SK-N-SH (cell line): ENCODE measurements at regions not wholly inside any gene's neighbourhood (a gene's known extent, or its start where the extent isn't known, plus 50 kb on each side); places are given as distances from the start of the nearest gene placed in this dataset.

Experiments
- CTCF ChIA-PET: fragments of 300-600, 350-600 bp; formaldehyde crosslinking; extraction: SDS; loops from one replicate; lab custom pipeline; 2021; lab: Yijun Ruan, JAX
- POLR2A ChIA-PET: fragments of 350-600 bp; sonication (Branson Sonifier 250); formaldehyde crosslinking; extraction: SDS; loops from one replicate; lab custom pipeline; 2020; ENCODE audit warnings: antibody characterized with exemption, inconsistent platforms; lab: Yijun Ruan, JAX
- DNase-seq: peaks from one replicate; pipeline ENCODE4 v3.0.0; 2012
- H2AFZ ChIP-seq: fragments of 200-600 bp; sonication (generic); 2 replicates; pipeline ENCODE4 v1.8.1; 2016; ENCODE audit warnings: antibody characterized with exemption, mild to moderate bottlenecking, low read depth
- H3F3A ChIP-seq: fragments of 200-600 bp; sonication (generic); replicated peaks from 2 replicates; pipeline ENCODE3; 2016; ENCODE audit warnings: antibody characterized with exemption, mild to moderate bottlenecking; ENCODE audit not compliant: insufficient read depth
- H3K27ac ChIP-seq, 2 experiments: fragments of 200-500 bp in 1 of 2; fragments of 200-600 bp in 1 of 2; sonication (Bioruptor generic) in 1 of 2; sonication (generic), shearing (Covaris generic) in 1 of 2; 2 replicates each; pipeline versions ENCODE4 v1.5.1 to v1.6.1; 2014 to 2016; ENCODE audit warnings: low read depth in 2 of 2, inconsistent platforms in 1 of 2, low read length in 1 of 2, mild to moderate bottlenecking in 1 of 2, mixed read lengths in 1 of 2
- H3K27me3 ChIP-seq: fragments of 200-600 bp; sonication (generic), shearing (Covaris generic); 2 replicates; pipeline ENCODE4 v1.6.1; 2016; ENCODE audit warnings: mixed run types; ENCODE audit not compliant: insufficient read depth
- H3K36me3 ChIP-seq, 2 experiments: fragments of 200-500 bp in 1 of 2; fragments of 200-600 bp in 1 of 2; sonication (Bioruptor generic) in 1 of 2; sonication (generic) in 1 of 2; replicated peaks in 1 of 2; 2 replicates each; pipeline versions ENCODE3 to v1.5.1; 2014 to 2016; ENCODE audit warnings: low read length in 1 of 2, mild to moderate bottlenecking in 1 of 2; ENCODE audit not compliant: insufficient read depth in 2 of 2, control insufficient read depth in 1 of 2
- H3K4me1 ChIP-seq, 2 experiments: fragments of 200-500 bp in 1 of 2; fragments of 200-600 bp in 1 of 2; sonication (Bioruptor generic) in 1 of 2; sonication (generic), shearing (Covaris generic) in 1 of 2; 2 replicates each; pipeline versions ENCODE4 v1.5.1 to v1.6.1; 2014 to 2016; ENCODE audit warnings: low read depth in 1 of 2, low read length in 1 of 2, mixed run types in 1 of 2; ENCODE audit not compliant: insufficient read depth in 2 of 2, control insufficient read depth in 1 of 2
- H3K4me2 ChIP-seq: fragments of 200-600 bp; sonication (generic), shearing (Covaris generic); 2 replicates; pipeline ENCODE4 v1.6.1; 2017; ENCODE audit warnings: mixed run types
- H3K4me3 ChIP-seq, 2 experiments: fragments of 200-500 bp in 1 of 2; fragments of 200-600 bp in 1 of 2; sonication (Bioruptor generic) in 1 of 2; sonication (generic), shearing (Covaris generic) in 1 of 2; 2 replicates each; pipeline versions ENCODE4 v1.5.1 to v1.8.1; 2014 to 2016; ENCODE audit warnings: low read depth in 2 of 2, inconsistent platforms in 1 of 2, low read length in 1 of 2, mild to moderate bottlenecking in 1 of 2, mixed read lengths in 1 of 2, moderate library complexity in 1 of 2
- H3K79me2 ChIP-seq: fragments of 200-600 bp; sonication (generic); 2 replicates; pipeline ENCODE4 v1.8.1; 2017; ENCODE audit warnings: mild to moderate bottlenecking; ENCODE audit not compliant: insufficient read depth
- H3K9ac ChIP-seq: fragments of 200-600 bp; sonication (generic); 2 replicates; pipeline ENCODE4 v1.6.1; 2017; ENCODE audit warnings: mixed run types
- H3K9me2 ChIP-seq: fragments of 200-600 bp; sonication (generic); 2 replicates; pipeline ENCODE4 v1.6.1; 2017; ENCODE audit warnings: mixed run types
- H3K9me3 ChIP-seq: fragments of 200-600 bp; sonication (generic); 2 replicates; pipeline ENCODE4 v1.6.1; 2017; ENCODE audit warnings: mixed run types, mild to moderate bottlenecking, moderate library complexity
- H4K20me1 ChIP-seq: fragments of 200-600 bp; sonication (generic); 2 replicates; pipeline ENCODE4 v1.6.1; 2017; ENCODE audit warnings: mild to moderate bottlenecking, mixed run types; ENCODE audit not compliant: insufficient read depth
- CTCF ChIP-seq: fragments of 200-600 bp; sonication (generic); IDR thresholded peaks from 2 replicates; pipeline ENCODE4 v1.6.1; 2017; ENCODE audit warnings: antibody characterized with exemption, mild to moderate bottlenecking, moderate library complexity
- EZH2phosphoT487 ChIP-seq: fragments of 200-600 bp; sonication (generic); IDR thresholded peaks from 2 replicates; pipeline ENCODE4 v1.6.1; 2017; ENCODE audit warnings: low read depth, mixed run types, mild to moderate bottlenecking, antibody characterized with exemption, moderate library complexity, borderline replicate concordance
- FOXJ3 ChIP-seq: sonication (generic); formaldehyde crosslinking; IDR thresholded peaks from 2 replicates; pipeline ENCODE4 v1.5.1; 2020; ENCODE audit warnings: mild to moderate bottlenecking, missing genetic modification reagents
- IRF3 ChIP-seq: fragments of 150-350 bp; IDR thresholded peaks from 2 replicates; pipeline ENCODE4 v1.6.1; 2016; ENCODE audit warnings: mild to moderate bottlenecking, low read depth, low read length
- NFIC ChIP-seq: IDR thresholded peaks from 2 replicates; pipeline ENCODE4 v1.4.0; 2012; ENCODE audit warnings: borderline replicate concordance
- PBX3 ChIP-seq: IDR thresholded peaks from 2 replicates; pipeline ENCODE4; 2012
- POLR2AphosphoS5 ChIP-seq: IDR thresholded peaks from 2 replicates; pipeline ENCODE4 v1.6.1; 2012; ENCODE audit warnings: low read depth, low read length
- RAD21 ChIP-seq: IDR thresholded peaks from 2 replicates; pipeline ENCODE4 v1.6.1; 2012; ENCODE audit warnings: mild to moderate bottlenecking, low read length
- RFX5 ChIP-seq: IDR thresholded peaks from 2 replicates; pipeline ENCODE4 v1.6.1; 2012; ENCODE audit warnings: mild to moderate bottlenecking, improper control_type of control experiment, low read length
- TAF1 ChIP-seq: IDR thresholded peaks from 2 replicates; pipeline ENCODE4 v1.6.1; 2012; ENCODE audit warnings: low read depth, mild to moderate bottlenecking, low read length, moderate library complexity, borderline replicate concordance
- USF1 ChIP-seq: IDR thresholded peaks from 2 replicates; pipeline ENCODE4 v1.4.0; 2012; ENCODE audit warnings: low read depth, borderline replicate concordance
- YY1 ChIP-seq: IDR thresholded peaks from 2 replicates; pipeline ENCODE4 v1.4.0; 2012; ENCODE audit warnings: low read depth, mild to moderate bottlenecking
- ZBTB33 ChIP-seq: IDR thresholded peaks from 2 replicates; pipeline ENCODE4 v1.4.0; 2012; ENCODE audit warnings: low read depth, borderline replicate concordance
- WGBS: methylation state at CpG from one replicate; pipeline ENCODE4 v1.1.6; 2017; ENCODE audit warnings: low lambda C conversion rate; 5-methylcytosine and 5-hydroxymethylcytosine counted together

GRCh38 chr6:23478312-23478711, 647.7 kb upstream of the NRSN1 start:
- no peak overlapping the region for H3K27ac ChIP-seq
- H3K4me2 ChIP-seq, result no peak overlapping the region
- H3K9ac ChIP-seq, result no peak overlapping the region
- 55% methylated on average over 2 of the region's 2 CpGs for WGBS
- TF ChIP-seq RAD21, result no peak
- TF ChIP-seq USF1, result no peak
- TF ChIP-seq EZH2phosphoT487, result no peak
- TF ChIP-seq RFX5, result no peak
- no peak for TF ChIP-seq FOXJ3 (CRISPR knock-in tag)
- TF ChIP-seq POLR2AphosphoS5, result no peak
- TF ChIP-seq IRF3, result no peak
- no peak for TF ChIP-seq PBX3
- TF ChIP-seq NFIC, result no peak
- no peak for TF ChIP-seq TAF1
- no peak for TF ChIP-seq ZBTB33
- TF ChIP-seq CTCF, result no peak
- TF ChIP-seq YY1, result no peak
- no peaks in the 10 kb centered on the region for H3K79me2 ChIP-seq
- POLR2A ChIA-PET, result no interaction called here
- H3K4me3 ChIP-seq, result no peak overlapping the region
- H3K36me3 ChIP-seq, result no peaks in the 10 kb centered on the region
- H4K20me1 ChIP-seq, result no peaks in the 10 kb centered on the region
- H3K9me2 ChIP-seq, result no peaks in the 10 kb centered on the region
- CTCF ChIA-PET, result no interaction called here
- H3K9me3 ChIP-seq, result no peaks in the 10 kb centered on the region
- no peak overlapping the region for H2AFZ ChIP-seq
- no peaks in the 10 kb centered on the region for H3K27me3 ChIP-seq
- H3F3A ChIP-seq, result no peaks in the 10 kb centered on the region
- H3K4me1 ChIP-seq, result no peaks in the 10 kb centered on the region; a peak in 1 of 4 replicates
- no peak for DNase-seq
